Body of pancreas (tissue), 4 donors: ENCODE measurements at regions not wholly inside any gene's neighbourhood (a gene's known extent, or its start where the extent isn't known, plus 50 kb on each side); places are given as distances from the start of the nearest gene placed in this dataset.

ENCODE experiments used
- ATAC-seq: fragments of 150-250 bp; one replicate; pipeline ENCODE4 v1.9.1; 2016
- DNase-seq, 4 donors: peaks; one replicate each; pipeline ENCODE4 v3.0.0-alpha.2; 2019
- H3K27ac ChIP-seq, 4 donors: fragments of 200-600 bp; sonication (generic); 1 replicate in 3 of 4; 2 replicates in 1 of 4; pipeline versions ENCODE4 v1.5.1 to v1.6.1; 2016 to 2019; ENCODE audit warnings: mild to moderate bottlenecking in 1 of 4, mixed read lengths in 1 of 4, moderate library complexity in 1 of 4
- H3K27me3 ChIP-seq, 2 donors: fragments of 200-600 bp; sonication (generic); one replicate each; pipeline ENCODE4 v1.6.0; 2016; ENCODE audit warnings: mild to moderate bottlenecking in 1 of 2
- H3K36me3 ChIP-seq, 2 donors: fragments of 200-600 bp; sonication (generic); replicated peaks in 1 of 2; 2 replicates each; pipeline ENCODE4 v1.5.1; 2016; ENCODE audit warnings: low read depth in 2 of 2; ENCODE audit not compliant: insufficient read depth in 1 of 2
- H3K4me1 ChIP-seq: fragments of 200-600 bp; sonication (generic); one replicate; pipeline ENCODE4 v1.6.0; 2016
- H3K4me3 ChIP-seq, 2 donors: fragments of 200-600 bp; sonication (generic); 1 replicate in 1 of 2; 2 replicates in 1 of 2; pipeline ENCODE4 v1.5.1; 2016 to 2019
- H3K9me3 ChIP-seq, 3 donors: fragments of 200-600 bp; sonication (generic); 1 replicate in 2 of 3; 2 replicates in 1 of 3; pipeline ENCODE4 v1.5.1; 2016
- POLR2A ChIP-seq, 3 donors: fragments of 450-650 bp; IDR thresholded peaks; one replicate each; pipeline ENCODE4 v1.6.1; 2016; ENCODE audit warnings: antibody characterized with exemption in 3 of 3, mild to moderate bottlenecking in 2 of 3
- WGBS, 2 donors: methylation state at CpG; one replicate each; pipeline ENCODE4 v1.1.5; 2017; 5-methylcytosine and 5-hydroxymethylcytosine counted together
- intact Hi-C: fragments of 100-400 bp; cut with DNase I; formaldehyde crosslinking; loops from one replicate; pipeline ENCODE4 v1.15.1; 2023
- TF ChIP-seq, protein P1 (sequence below), 7 experiments: fragments of 450-650 bp in 4 of 7; fragments of 200-600 bp in 3 of 7; sonication (generic) in 3 of 7; IDR thresholded peaks; one replicate each; pipeline ENCODE4 v1.5.1; 2016 to 2019; ENCODE audit warnings: antibody characterized with exemption in 7 of 7

DNA sequence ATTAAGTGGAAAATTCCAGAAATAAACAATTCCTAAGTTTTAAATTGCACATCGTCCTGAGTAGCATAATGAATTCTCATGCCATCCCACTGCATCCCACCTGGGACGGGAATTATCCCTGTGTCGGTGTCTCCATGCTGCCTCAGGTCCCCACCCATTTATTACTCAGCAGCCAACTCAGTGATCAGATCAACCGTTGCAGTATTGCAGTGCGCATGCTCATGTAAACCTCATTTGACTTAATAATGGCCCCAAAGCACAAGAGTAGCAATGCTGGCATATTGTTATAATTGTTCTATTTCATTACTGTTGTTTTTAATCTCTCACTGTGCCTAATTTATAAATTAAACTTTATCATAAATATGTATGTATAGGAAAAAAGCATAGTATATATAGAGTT is 214.4 kb downstream of the METTL4 start:
- H3K4me3 ChIP-seq, result no peak overlapping the region
- no peak for TF ChIP-seq POLR2A (IDR thresholded peaks at IDR 0.05)
- TF ChIP-seq, protein P1, sequence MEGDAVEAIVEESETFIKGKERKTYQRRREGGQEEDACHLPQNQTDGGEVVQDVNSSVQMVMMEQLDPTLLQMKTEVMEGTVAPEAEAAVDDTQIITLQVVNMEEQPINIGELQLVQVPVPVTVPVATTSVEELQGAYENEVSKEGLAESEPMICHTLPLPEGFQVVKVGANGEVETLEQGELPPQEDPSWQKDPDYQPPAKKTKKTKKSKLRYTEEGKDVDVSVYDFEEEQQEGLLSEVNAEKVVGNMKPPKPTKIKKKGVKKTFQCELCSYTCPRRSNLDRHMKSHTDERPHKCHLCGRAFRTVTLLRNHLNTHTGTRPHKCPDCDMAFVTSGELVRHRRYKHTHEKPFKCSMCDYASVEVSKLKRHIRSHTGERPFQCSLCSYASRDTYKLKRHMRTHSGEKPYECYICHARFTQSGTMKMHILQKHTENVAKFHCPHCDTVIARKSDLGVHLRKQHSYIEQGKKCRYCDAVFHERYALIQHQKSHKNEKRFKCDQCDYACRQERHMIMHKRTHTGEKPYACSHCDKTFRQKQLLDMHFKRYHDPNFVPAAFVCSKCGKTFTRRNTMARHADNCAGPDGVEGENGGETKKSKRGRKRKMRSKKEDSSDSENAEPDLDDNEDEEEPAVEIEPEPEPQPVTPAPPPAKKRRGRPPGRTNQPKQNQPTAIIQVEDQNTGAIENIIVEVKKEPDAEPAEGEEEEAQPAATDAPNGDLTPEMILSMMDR (IDR thresholded peaks at IDR 0.05), result no peak
- intact Hi-C loops, result no loop called here
- 78 to 82% methylated on average over 5 of the region's 5 CpGs for WGBS, 2 donors
- H3K27ac ChIP-seq, result no peak overlapping the region
- H3K9me3 ChIP-seq, result no peaks in the 10 kb centered on the region
- H3K27me3 ChIP-seq, result no peaks in the 10 kb centered on the region
- H3K4me1 ChIP-seq, result no peaks in the 10 kb centered on the region
- ATAC-seq (no peak), DNase-seq (no peak)
- no peaks in the 10 kb centered on the region for H3K36me3 ChIP-seq

DNA sequence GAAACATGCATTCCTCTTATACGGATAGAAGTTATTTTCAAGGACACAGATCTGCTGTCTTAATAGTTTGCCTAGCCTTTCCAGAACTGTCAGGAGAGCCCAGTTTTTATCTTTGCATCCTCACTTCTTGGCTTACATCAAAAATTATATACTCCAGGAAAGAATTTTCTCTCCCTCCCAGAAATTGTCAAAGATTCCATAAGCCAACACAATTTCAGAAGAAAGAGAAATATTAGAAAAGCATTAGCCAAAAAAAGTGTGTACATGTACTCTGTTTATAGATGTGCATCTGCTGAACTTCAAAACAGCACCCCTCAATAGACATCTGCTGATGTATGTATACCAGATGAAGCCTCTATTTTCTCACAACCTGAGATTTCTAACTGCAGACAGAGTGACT is 210.4 kb downstream of the METTL4 start:
- TF ChIP-seq POLR2A (IDR thresholded peaks at IDR 0.05), result no peak
- TF ChIP-seq, protein P1 (IDR thresholded peaks at IDR 0.05), result no peak
- intact Hi-C loops, result no loop called here
- no peaks in the 10 kb centered on the region for H3K4me1 ChIP-seq
- DNase-seq, result no peak
- H3K27me3 ChIP-seq, result no peaks in the 10 kb centered on the region
- H3K9me3 ChIP-seq, result no peaks in the 10 kb centered on the region
- no peak overlapping the region for H3K27ac ChIP-seq
- no peaks in the 10 kb centered on the region for H3K36me3 ChIP-seq
- no peak for ATAC-seq
- WGBS, 2 donors, result 18 to 20% methylated on average over 1 of the region's 1 CpG
- H3K4me3 ChIP-seq, result no peak overlapping the region

DNA sequence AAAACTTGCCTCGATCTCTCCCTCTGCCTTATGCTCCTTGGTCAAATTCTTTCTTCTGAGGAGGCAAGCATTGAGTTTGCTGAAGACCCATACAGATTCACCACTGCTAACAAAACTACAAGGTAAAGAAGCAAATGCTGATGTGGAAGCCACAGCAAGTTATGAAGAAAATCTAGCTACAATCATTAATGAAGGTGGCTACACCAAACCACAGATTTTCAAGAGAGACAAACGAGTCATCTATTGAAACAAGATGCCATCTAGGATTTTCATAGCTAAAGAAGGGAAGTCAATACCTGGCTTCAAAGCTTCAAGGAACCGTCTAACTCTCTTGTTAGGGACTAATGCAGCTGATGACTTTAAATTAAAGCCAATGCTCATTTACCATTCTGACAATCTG is 203.2 kb downstream of the METTL4 start:
- intact Hi-C loops, result no loop called here
- Histone ChIP-seq H3K27me3 (no peaks in the 10 kb centered on the region), H3K36me3 (no peaks in the 10 kb centered on the region), H3K4me3 (no peak overlapping the region), H3K27ac (no peak overlapping the region), H3K4me1 (no peaks in the 10 kb centered on the region), H3K9me3 (no peaks in the 10 kb centered on the region)
- WGBS, 2 donors, result 59 to 67% methylated on average over 3 of the region's 3 CpGs
- DNase-seq (no peak), ATAC-seq (no peak)
- TF ChIP-seq, protein P1 (IDR thresholded peaks at IDR 0.05), result no peak
- TF ChIP-seq POLR2A (IDR thresholded peaks at IDR 0.05), result no peak

DNA sequence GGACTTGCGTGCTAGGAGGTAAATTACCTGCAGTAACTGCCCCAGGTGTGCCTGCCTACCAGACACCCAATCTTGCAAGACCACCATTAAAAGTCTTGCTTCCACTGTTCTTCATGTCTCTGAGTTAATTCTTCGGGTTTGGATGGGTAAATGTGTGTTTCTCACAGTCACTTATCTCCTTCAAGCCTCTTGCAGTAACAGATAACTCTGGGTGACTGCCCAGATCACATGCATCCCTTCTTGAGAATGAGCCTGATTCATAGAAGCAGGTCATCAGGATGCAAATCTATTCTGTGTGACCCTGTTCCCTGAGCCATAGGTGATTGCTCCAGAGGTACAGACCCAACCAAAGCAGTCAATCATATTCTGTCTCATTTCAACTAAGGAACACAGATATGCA is 194.6 kb downstream of the METTL4 start:
- no peak for ATAC-seq
- Histone ChIP-seq H3K36me3 (no peaks in the 10 kb centered on the region), H3K9me3 (no peaks in the 10 kb centered on the region), H3K4me3 (no peak overlapping the region), H3K4me1 (no peaks in the 10 kb centered on the region), H3K27me3 (no peaks in the 10 kb centered on the region), H3K27ac (no peak overlapping the region)
- 63 to 70% methylated on average over 2 of the region's 2 CpGs for WGBS, 2 donors
- no peak for TF ChIP-seq POLR2A (IDR thresholded peaks at IDR 0.05)
- TF ChIP-seq, protein P1 (IDR thresholded peaks at IDR 0.05), result no peak
- no peak for DNase-seq
- intact Hi-C loops, result no loop called here

DNA sequence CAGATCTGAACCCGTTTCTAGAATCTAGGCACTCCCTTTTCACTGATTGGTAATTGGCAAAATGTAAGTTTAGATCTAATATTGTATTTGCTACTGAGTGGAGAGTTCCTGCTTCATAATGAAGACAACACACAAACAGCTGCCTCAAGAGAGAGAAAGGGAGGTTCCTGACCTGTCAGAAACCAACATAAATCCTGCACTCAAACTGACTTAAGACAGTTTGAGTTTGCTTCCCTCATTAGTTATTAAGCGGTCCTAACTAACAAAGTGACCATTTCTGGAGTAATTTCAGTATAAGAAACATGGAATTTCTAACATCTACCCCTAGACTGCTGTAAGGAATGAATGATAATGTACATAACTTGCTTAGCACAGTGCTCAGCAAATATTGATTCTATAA is 191.2 kb downstream of the METTL4 start:
- TF ChIP-seq POLR2A (IDR thresholded peaks at IDR 0.05), result no peak
- TF ChIP-seq, protein P1 (IDR thresholded peaks at IDR 0.05), result no peak
- Histone ChIP-seq H3K4me3 (no peak overlapping the region), H3K36me3 (no peaks in the 10 kb centered on the region), H3K4me1 (no peaks in the 10 kb centered on the region), H3K27me3 (no peaks in the 10 kb centered on the region), H3K9me3 (no peaks in the 10 kb centered on the region), H3K27ac (no peak overlapping the region)
- intact Hi-C loops, result no loop called here
- 63 to 66% methylated on average over 2 of the region's 2 CpGs for WGBS, 2 donors
- DNase-seq (no peak), ATAC-seq (no peak)
